ENCODE measurements at regions not wholly inside any gene's neighbourhood (a gene's known extent, or its start where the extent isn't known, plus 50 kb on each side); places are given as distances from the start of the nearest gene placed in this dataset.

- ATAC-seq (ENCODE audit: low read depth) = no peak
- H3K27ac Mint-ChIP-seq = no peak overlapping the region
- H3K27me3 Mint-ChIP-seq = peaks cover 3% of the 10 kb centered on the region
- H3K9me3 Mint-ChIP-seq = no peaks in the 10 kb centered on the region
- H3K4me1 Mint-ChIP-seq = peaks cover 13% of the 10 kb centered on the region
- DNase-seq = no peak
- POLR2A ChIA-PET = no interaction called here
- H3K36me3 Mint-ChIP-seq = no peaks in the 10 kb centered on the region
- no peak overlapping the region for H3K4me3 Mint-ChIP-seq
Measured at GRCh38 chrX:40476958-40477357, 103.8 kb upstream of the ATP6AP2 start.

- POLR2A ChIA-PET = no interaction called here
- Mint-ChIP-seq H3K36me3 (no peaks in the 10 kb centered on the region), H3K4me1 (peaks cover 13% of the 10 kb centered on the region), H3K27ac (no peak overlapping the region), H3K27me3 (peaks cover 9% of the 10 kb centered on the region), H3K4me3 (no peak overlapping the region), H3K9me3 (no peaks in the 10 kb centered on the region)
- DNase-seq (no peak), ATAC-seq (ENCODE audit: low read depth) (no peak)
Measured at GRCh38 chrX:40474645-40475044, 106.1 kb upstream of the ATP6AP2 start.

GRCh38 chrX:40474205-40474626 is 106.6 kb upstream of the ATP6AP2 start:
- no peak for ATAC-seq (ENCODE audit: low read depth)
- H3K27ac Mint-ChIP-seq = no peak overlapping the region
- H3K27me3 Mint-ChIP-seq = peaks cover 9% of the 10 kb centered on the region
- H3K4me3 Mint-ChIP-seq = no peak overlapping the region
- H3K9me3 Mint-ChIP-seq = no peaks in the 10 kb centered on the region
- no peak for DNase-seq
- H3K4me1 Mint-ChIP-seq = peaks cover 13% of the 10 kb centered on the region
- no peaks in the 10 kb centered on the region for H3K36me3 Mint-ChIP-seq
- POLR2A ChIA-PET = no interaction called here

- H3K27ac Mint-ChIP-seq = no peak overlapping the region
- H3K36me3 Mint-ChIP-seq = no peaks in the 10 kb centered on the region
- POLR2A ChIA-PET = no interaction called here
- no peaks in the 10 kb centered on the region for H3K9me3 Mint-ChIP-seq
- ATAC-seq (ENCODE audit: low read depth) (no peak), DNase-seq (no peak)
- H3K4me1 Mint-ChIP-seq = peaks cover 14% of the 10 kb centered on the region
- peaks cover 10% of the 10 kb centered on the region for H3K27me3 Mint-ChIP-seq
- no peak overlapping the region for H3K4me3 Mint-ChIP-seq
Measured at GRCh38 chrX:40473460-40474204, 107.1 kb upstream of the ATP6AP2 start.

- POLR2A ChIA-PET = no interaction called here
- H3K27me3 Mint-ChIP-seq = peaks cover 11% of the 10 kb centered on the region
- peak overlapping the region; percentile 19 for H3K27ac Mint-ChIP-seq
Measured at GRCh38 chrX:40471965-40472648, 108.7 kb upstream of the ATP6AP2 start.

GRCh38 chrX:40470830-40471429 is 109.8 kb upstream of the ATP6AP2 start:
- no peak for DNase-seq
- Mint-ChIP-seq H3K27ac (no peak overlapping the region), H3K9me3 (no peaks in the 10 kb centered on the region), H3K27me3 (peaks cover 11% of the 10 kb centered on the region), H3K36me3 (no peaks in the 10 kb centered on the region), H3K4me3 (no peak overlapping the region), H3K4me1 (peaks cover 23% of the 10 kb centered on the region)
- no peak for ATAC-seq (ENCODE audit: low read depth)
- POLR2A ChIA-PET = no interaction called here

More at GRCh38 chrX:40471965-40472648, 108.7 kb upstream of the ATP6AP2 start:
- DNase-seq = no peak
- Mint-ChIP-seq H3K9me3 (no peaks in the 10 kb centered on the region), H3K4me3 (peak overlapping the region; percentile 55), H3K4me1 (peaks cover 23% of the 10 kb centered on the region), H3K36me3 (no peaks in the 10 kb centered on the region)
- ATAC-seq (ENCODE audit: low read depth) = peak; percentile 43

GRCh38 chrX:40469316-40469715 is 111.5 kb upstream of the ATP6AP2 start:
- peaks cover 28% of the 10 kb centered on the region for H3K4me1 Mint-ChIP-seq
- peaks cover 11% of the 10 kb centered on the region for H3K27me3 Mint-ChIP-seq
- H3K4me3 Mint-ChIP-seq = no peak overlapping the region
- POLR2A ChIA-PET = interaction anchor here (0.7 kb wide), 1 partner anchor 71 kb away, joined by 3 read pairs; no protein-coding TSS in a partner anchor
- DNase-seq = no peak
- H3K36me3 Mint-ChIP-seq = no peaks in the 10 kb centered on the region
- H3K9me3 Mint-ChIP-seq = no peaks in the 10 kb centered on the region
- ATAC-seq (ENCODE audit: low read depth) = no peak
- no peak overlapping the region for H3K27ac Mint-ChIP-seq

GRCh38 chrX:40468033-40468846 is 112.5 kb upstream of the ATP6AP2 start:
- POLR2A ChIA-PET = interaction anchor here (1.5 kb wide), 1 partner anchor 298 kb away, joined by 4 read pairs; no protein-coding TSS in a partner anchor
- DNase-seq (no peak), ATAC-seq (ENCODE audit: low read depth) (peak; percentile 82)
- peak overlapping the region; percentile 60 for H3K27ac Mint-ChIP-seq
- no peaks in the 10 kb centered on the region for H3K9me3 Mint-ChIP-seq
- H3K27me3 Mint-ChIP-seq = peaks cover 11% of the 10 kb centered on the region
- no peaks in the 10 kb centered on the region for H3K36me3 Mint-ChIP-seq
- H3K4me1 Mint-ChIP-seq = peaks cover 24% of the 10 kb centered on the region
- H3K4me3 Mint-ChIP-seq = peak overlapping the region; percentile 56

- Mint-ChIP-seq H3K36me3 (no peaks in the 10 kb centered on the region), H3K4me3 (no peak overlapping the region), H3K27me3 (peaks cover 9% of the 10 kb centered on the region), H3K27ac (no peak overlapping the region), H3K9me3 (no peaks in the 10 kb centered on the region), H3K4me1 (peaks cover 21% of the 10 kb centered on the region)
- POLR2A ChIA-PET = interaction anchor here (1.5 kb wide), 1 partner anchor 297 kb away, joined by 4 read pairs; no protein-coding TSS in a partner anchor
- no peak for DNase-seq
- no peak for ATAC-seq (ENCODE audit: low read depth)
Measured at GRCh38 chrX:40467454-40467853, 113.3 kb upstream of the ATP6AP2 start.

GRCh38 chrX:40465735-40466551 is 114.8 kb upstream of the ATP6AP2 start:
- ATAC-seq (ENCODE audit: low read depth) (no peak), DNase-seq (no peak)
- POLR2A ChIA-PET = no interaction called here
- H3K27ac Mint-ChIP-seq = no peak overlapping the region
- no peak overlapping the region for H3K4me3 Mint-ChIP-seq
- no peaks in the 10 kb centered on the region for H3K36me3 Mint-ChIP-seq
- peaks cover 8% of the 10 kb centered on the region for H3K27me3 Mint-ChIP-seq
- peaks cover 18% of the 10 kb centered on the region for H3K4me1 Mint-ChIP-seq
- H3K9me3 Mint-ChIP-seq = no peaks in the 10 kb centered on the region

GRCh38 chrX:40462795-40463194 is 118.0 kb upstream of the ATP6AP2 start:
- peaks cover 8% of the 10 kb centered on the region for H3K4me1 Mint-ChIP-seq
- ATAC-seq (ENCODE audit: low read depth) (no peak), DNase-seq (no peak)
- no peak overlapping the region for H3K4me3 Mint-ChIP-seq
- no peaks in the 10 kb centered on the region for H3K9me3 Mint-ChIP-seq
- H3K36me3 Mint-ChIP-seq = no peaks in the 10 kb centered on the region
- POLR2A ChIA-PET = no interaction called here
- peaks cover 2% of the 10 kb centered on the region for H3K27me3 Mint-ChIP-seq
- no peak overlapping the region for H3K27ac Mint-ChIP-seq

- Mint-ChIP-seq H3K4me1 (peaks cover 5% of the 10 kb centered on the region), H3K27me3 (peaks cover 2% of the 10 kb centered on the region), H3K27ac (no peak overlapping the region), H3K36me3 (no peaks in the 10 kb centered on the region), H3K4me3 (no peak overlapping the region), H3K9me3 (no peaks in the 10 kb centered on the region)
- POLR2A ChIA-PET = no interaction called here
- ATAC-seq (ENCODE audit: low read depth) (no peak), DNase-seq (no peak)
Measured at GRCh38 chrX:40460926-40461325, 119.8 kb upstream of the ATP6AP2 start.

Measured in activated naive CD8-positive, alpha-beta T cell treated with anti-CD3 and anti-CD28 coated beads, Interleukin-2, amount 10 ng/mL, durations not matched to agents 7 days and 5 days (primary cell).